ENCODE measurements at regions not wholly inside any gene's neighbourhood (a gene's known extent, or its start where the extent isn't known, plus 50 kb on each side); places are given as distances from the start of the nearest gene placed in this dataset.
A peak's percentile ranks its signal among the peaks of the same experiment; 100 is the strongest.

DNA sequence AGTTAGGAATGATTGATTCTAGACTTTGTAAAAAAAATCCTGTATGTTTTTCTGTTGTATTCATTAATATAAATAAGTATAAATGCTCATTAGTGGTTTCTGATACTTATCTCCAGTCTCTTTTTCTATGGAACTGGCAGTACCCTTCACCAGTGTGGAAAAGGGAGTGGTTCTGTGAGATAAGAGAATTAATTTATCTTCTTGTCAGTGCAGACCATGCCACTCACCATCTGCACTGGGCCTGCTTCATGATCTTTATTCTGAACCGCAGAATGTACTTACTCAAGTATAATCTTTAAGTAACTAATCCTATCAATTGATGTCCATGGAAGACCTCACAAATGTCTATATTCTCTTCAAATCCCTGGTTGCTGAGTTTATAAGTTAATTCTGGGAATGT lies 836.1 kb upstream of the CDH8 start:
- TF ChIP-seq, protein P1, sequence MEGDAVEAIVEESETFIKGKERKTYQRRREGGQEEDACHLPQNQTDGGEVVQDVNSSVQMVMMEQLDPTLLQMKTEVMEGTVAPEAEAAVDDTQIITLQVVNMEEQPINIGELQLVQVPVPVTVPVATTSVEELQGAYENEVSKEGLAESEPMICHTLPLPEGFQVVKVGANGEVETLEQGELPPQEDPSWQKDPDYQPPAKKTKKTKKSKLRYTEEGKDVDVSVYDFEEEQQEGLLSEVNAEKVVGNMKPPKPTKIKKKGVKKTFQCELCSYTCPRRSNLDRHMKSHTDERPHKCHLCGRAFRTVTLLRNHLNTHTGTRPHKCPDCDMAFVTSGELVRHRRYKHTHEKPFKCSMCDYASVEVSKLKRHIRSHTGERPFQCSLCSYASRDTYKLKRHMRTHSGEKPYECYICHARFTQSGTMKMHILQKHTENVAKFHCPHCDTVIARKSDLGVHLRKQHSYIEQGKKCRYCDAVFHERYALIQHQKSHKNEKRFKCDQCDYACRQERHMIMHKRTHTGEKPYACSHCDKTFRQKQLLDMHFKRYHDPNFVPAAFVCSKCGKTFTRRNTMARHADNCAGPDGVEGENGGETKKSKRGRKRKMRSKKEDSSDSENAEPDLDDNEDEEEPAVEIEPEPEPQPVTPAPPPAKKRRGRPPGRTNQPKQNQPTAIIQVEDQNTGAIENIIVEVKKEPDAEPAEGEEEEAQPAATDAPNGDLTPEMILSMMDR (IDR thresholded peaks at IDR 0.05; ENCODE audit: low read depth, low read length, missing control alignments): no peak
- no peak overlapping the region for H3K4me3 ChIP-seq (ENCODE audit: low read depth, low read length)
- no peak for DNase-seq (ENCODE audit: low read depth)

DNA sequence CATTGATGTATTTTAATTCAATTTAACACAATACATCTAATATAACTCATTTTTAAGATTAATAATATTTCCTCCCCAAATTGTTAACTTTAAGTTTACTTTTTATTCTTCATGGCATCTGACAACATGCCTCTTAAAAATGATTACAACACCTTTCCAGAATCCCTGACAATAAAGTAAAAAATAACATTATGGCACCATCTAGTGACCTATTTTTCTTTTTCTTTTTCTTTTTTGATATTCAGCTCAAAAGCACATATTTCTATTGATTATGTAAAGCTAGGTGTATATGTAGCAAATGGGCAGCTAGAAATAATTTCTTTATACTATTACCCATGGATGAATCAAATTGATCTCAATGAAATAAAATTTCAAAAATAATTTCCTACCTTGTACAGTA lies 834.3 kb upstream of the CDH8 start:
- H3K4me3 ChIP-seq (ENCODE audit: low read depth, low read length): no peak overlapping the region
- TF ChIP-seq, protein P1 (IDR thresholded peaks at IDR 0.05; ENCODE audit: low read depth, low read length, missing control alignments): no peak
- DNase-seq (ENCODE audit: low read depth): no peak

DNA sequence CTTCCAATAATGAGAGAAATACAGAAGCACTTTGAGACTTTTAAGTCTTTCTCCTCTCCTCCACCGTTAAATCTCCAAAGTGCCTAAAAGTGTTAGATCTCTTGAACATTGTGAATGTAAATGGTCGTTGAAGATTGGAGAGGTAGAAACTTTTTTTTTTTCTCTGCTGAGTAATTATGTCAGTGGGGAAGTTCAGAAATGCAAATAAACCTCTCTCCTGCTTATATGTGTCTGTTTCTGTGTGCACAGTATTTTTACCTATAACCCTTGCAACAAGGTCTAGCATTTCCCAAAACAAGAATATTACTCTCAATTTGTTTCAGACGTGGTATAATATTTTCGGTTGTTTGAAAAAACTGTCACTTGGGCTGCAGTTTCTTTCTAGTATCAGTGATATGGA lies 833.6 kb upstream of the CDH8 start:
- peak; percentile 3 for DNase-seq (ENCODE audit: low read depth)
- TF ChIP-seq, protein P1 (IDR thresholded peaks at IDR 0.05; ENCODE audit: low read depth, low read length, missing control alignments): no peak
- no peak overlapping the region for H3K4me3 ChIP-seq (ENCODE audit: low read depth, low read length)

DNA sequence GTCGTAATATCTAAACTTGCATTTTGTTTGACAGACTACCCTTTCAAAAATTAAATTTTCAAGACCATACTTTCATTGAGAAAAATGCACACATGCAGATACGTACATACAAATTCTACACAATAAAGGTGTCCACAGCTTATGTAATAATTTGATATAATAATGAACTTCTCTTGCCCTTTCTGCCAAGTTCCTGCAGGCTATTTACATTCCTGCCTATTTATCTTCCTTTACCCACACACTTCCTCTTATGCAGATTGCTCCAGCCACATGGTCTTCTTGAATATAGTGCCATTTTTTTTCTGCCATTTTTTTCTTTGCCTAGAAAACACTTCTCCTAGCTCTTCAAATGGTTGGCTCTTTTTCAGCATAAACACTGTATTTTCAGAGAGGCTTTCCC lies 826.9 kb upstream of the CDH8 start:
- H3K4me3 ChIP-seq (ENCODE audit: low read depth, low read length): no peak overlapping the region
- DNase-seq (ENCODE audit: low read depth): no peak
- TF ChIP-seq, protein P1 (IDR thresholded peaks at IDR 0.05; ENCODE audit: low read depth, low read length, missing control alignments): no peak

GRCh38 chr16:62853887-62854286 lies 817.6 kb upstream of the CDH8 start:
- H3K4me3 ChIP-seq (ENCODE audit: low read depth, low read length): no peak overlapping the region
- TF ChIP-seq, protein P1 (IDR thresholded peaks at IDR 0.05; ENCODE audit: low read depth, low read length, missing control alignments): no peak
- no peak for DNase-seq (ENCODE audit: low read depth)

DNA sequence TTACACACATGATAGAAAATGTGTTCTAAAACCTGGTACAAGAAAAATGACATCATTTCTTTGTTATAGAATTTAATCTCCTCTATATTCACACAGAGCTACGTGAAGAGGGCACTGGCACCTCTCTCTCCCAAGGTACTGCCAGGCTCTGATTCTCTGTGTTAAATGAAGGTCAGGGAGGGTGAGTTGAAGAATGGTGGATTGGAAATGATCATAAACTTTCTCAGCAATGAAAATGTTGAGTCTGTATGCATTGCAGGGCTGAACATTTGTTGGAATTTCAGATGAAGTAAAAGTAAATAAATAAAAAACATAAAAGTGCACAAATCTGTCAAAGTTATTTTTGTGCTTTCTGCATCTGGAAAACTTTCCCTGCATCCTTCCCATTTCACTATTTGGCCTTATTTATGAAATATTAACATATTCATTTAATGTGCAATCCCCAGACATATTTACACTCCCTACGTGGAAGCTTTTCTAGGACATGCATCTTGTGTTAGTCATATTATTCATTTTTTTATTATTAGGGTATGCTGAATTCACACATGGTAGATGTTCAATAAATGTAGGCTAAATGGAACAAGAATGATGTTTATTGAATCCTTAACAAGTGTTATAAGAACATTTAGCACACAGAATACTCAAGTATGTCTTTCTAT lies 810.3 kb upstream of the CDH8 start:
- TF ChIP-seq, protein P1 (IDR thresholded peaks at IDR 0.05; ENCODE audit: low read depth, low read length, missing control alignments): no peak
- no peak for DNase-seq (ENCODE audit: low read depth)
- no peak overlapping the region for H3K4me3 ChIP-seq (ENCODE audit: low read depth, low read length)

DNA sequence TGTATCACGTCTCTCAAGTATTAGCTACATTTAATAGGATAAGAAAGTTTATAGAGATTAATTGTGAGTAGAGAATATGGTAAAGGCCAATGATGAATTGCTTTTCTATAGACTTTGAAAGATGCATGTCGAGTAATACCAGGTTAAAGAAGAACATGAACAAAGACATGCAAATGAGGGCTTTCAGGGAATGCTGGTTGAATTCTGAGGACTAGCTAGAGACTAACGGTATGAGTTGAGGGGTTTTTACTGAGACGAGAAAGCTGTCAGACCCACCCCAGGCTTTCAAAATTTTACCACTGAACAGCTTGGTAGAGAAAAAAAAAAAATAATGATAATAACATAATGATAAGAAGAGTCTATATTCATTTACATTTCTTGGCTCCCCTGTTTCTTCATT lies 796.0 kb upstream of the CDH8 start:
- TF ChIP-seq, protein P1 (IDR thresholded peaks at IDR 0.05; ENCODE audit: low read depth, low read length, missing control alignments): no peak
- DNase-seq (ENCODE audit: low read depth): no peak

More for the DNA sequence above, 796.0 kb upstream of the CDH8 start:
- H3K4me3 ChIP-seq (ENCODE audit: low read depth, low read length): no peak overlapping the region

Measured in GM12864 (cell line).